Effector CD4-positive, alpha-beta T cell (primary cell): ENCODE measurements at regions not wholly inside any gene's neighbourhood (a gene's known extent, or its start where the extent isn't known, plus 50 kb on each side); places are given as distances from the start of the nearest gene placed in this dataset.

Experiments
- DNase-seq: peaks from one replicate; pipeline ENCODE4 v3.0.0-alpha.2; 2020

GRCh38 chr2:129767346-129768035 lies 212.0 kb upstream of the RAB6C start:
- no peak for DNase-seq

- no peak for DNase-seq
These were observed 211.5 kb upstream of the RAB6C start for GRCh38 chr2:129768036-129768386.

GRCh38 chr2:129768485-129769184 lies 210.8 kb upstream of the RAB6C start:
- DNase-seq: no peak

GRCh38 chr2:129769185-129769991 lies 210.1 kb upstream of the RAB6C start:
- no peak for DNase-seq

- no peak for DNase-seq
These were observed 207.9 kb upstream of the RAB6C start for GRCh38 chr2:129771418-129772189.

GRCh38 chr2:129772190-129772579 lies 207.3 kb upstream of the RAB6C start:
- no peak for DNase-seq

- DNase-seq: no peak
These were observed 203.4 kb upstream of the RAB6C start for GRCh38 chr2:129775952-129776653.

GRCh38 chr2:129777146-129777545 lies 202.3 kb upstream of the RAB6C start:
- no peak for DNase-seq

GRCh38 chr2:129777762-129778583 lies 201.5 kb upstream of the RAB6C start:
- no peak for DNase-seq

- no peak for DNase-seq
These were observed 200.9 kb upstream of the RAB6C start for GRCh38 chr2:129778584-129778877.

GRCh38 chr2:129779783-129780182 lies 199.7 kb upstream of the RAB6C start:
- DNase-seq: no peak

GRCh38 chr2:129780316-129781270 lies 198.9 kb upstream of the RAB6C start:
- no peak for DNase-seq

GRCh38 chr2:129781749-129782632 lies 197.5 kb upstream of the RAB6C start:
- DNase-seq: no peak

- no peak for DNase-seq
These were observed 196.9 kb upstream of the RAB6C start for GRCh38 chr2:129782633-129782990.

- no peak for DNase-seq
These were observed 195.0 kb upstream of the RAB6C start for GRCh38 chr2:129784486-129784885.

GRCh38 chr2:129791712-129792111 lies 187.8 kb upstream of the RAB6C start:
- DNase-seq: no peak

- DNase-seq: no peak
These were observed 186.0 kb upstream of the RAB6C start for GRCh38 chr2:129793431-129793902.

GRCh38 chr2:129794116-129794515 lies 185.3 kb upstream of the RAB6C start:
- DNase-seq: no peak

GRCh38 chr2:129794540-129794939 lies 184.9 kb upstream of the RAB6C start:
- no peak for DNase-seq
